Astrocyte of the spinal cord (primary cell): ENCODE measurements at regions not wholly inside any gene's neighbourhood (a gene's known extent, or its start where the extent isn't known, plus 50 kb on each side); places are given as distances from the start of the nearest gene placed in this dataset.

ENCODE experiments used
- DNase-seq: peaks from one replicate; pipeline ENCODE4 v3.0.0; 2011; ENCODE audit warnings: low read depth, low spot score
- H3K4me3 ChIP-seq: 2 replicates; pipeline ENCODE4 v1.5.1; 2011; ENCODE audit warnings: low read depth, mild to moderate bottlenecking, low read length, moderate library complexity
- in situ Hi-C: cut with HindIII; loops from 2 replicates; pipeline ENCODE4 v1.10.0; 2017; ENCODE audit warnings: low sequenced_read_pairs
- TF ChIP-seq, protein P1 (sequence below): IDR thresholded peaks from 2 replicates; pipeline ENCODE4 v1.5.1; 2012; ENCODE audit warnings: low read depth, mild to moderate bottlenecking, low read length, inconsistent platforms

DNA sequence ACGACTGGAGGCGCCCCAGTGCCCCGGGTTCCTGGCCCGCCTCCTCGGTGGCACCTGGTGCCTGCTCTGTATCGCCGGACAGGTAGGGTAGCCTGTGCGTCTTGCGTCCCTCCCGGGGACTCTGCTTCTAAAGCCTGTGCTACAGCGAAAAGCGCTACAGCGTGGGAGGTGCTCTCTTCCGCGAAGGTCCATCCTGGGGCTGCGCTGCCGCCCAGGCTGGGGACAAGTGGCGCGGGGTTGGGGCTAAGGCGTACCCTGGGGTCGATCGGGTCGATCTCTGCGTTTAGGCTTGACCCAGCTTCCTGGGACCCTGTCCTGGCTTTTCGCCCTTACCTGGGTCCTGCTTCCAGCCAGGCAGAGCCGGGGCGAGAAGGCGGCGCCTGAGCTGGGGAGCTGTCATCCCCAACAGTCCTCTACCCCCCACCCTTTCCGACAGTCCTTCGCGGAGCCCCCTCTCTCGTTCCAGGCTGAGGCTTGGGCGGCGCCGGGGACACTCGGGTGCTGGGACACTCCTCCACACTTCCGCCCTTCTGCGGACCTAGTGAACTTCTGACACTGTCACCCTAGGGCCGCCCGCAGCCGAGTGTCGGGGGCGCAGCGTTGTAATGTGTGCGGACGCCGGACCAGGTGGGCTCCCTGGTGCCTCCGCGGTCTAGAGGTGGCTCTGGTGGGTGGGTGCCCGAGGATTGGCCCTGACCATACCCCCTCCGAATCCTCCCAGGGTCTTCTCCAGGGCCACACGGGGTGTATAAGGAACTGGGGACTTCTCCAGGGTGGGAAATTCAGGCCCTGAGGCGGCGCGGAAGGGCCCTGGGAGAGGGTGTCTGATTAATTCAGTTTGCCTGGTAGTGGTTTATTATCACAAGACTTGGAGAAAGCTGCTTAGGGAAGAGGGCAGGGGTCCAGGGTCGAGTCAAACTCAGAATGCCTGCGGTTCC is 328.2 kb downstream of the SH3GL2 start:
- no peak for DNase-seq
- TF ChIP-seq, protein P1, sequence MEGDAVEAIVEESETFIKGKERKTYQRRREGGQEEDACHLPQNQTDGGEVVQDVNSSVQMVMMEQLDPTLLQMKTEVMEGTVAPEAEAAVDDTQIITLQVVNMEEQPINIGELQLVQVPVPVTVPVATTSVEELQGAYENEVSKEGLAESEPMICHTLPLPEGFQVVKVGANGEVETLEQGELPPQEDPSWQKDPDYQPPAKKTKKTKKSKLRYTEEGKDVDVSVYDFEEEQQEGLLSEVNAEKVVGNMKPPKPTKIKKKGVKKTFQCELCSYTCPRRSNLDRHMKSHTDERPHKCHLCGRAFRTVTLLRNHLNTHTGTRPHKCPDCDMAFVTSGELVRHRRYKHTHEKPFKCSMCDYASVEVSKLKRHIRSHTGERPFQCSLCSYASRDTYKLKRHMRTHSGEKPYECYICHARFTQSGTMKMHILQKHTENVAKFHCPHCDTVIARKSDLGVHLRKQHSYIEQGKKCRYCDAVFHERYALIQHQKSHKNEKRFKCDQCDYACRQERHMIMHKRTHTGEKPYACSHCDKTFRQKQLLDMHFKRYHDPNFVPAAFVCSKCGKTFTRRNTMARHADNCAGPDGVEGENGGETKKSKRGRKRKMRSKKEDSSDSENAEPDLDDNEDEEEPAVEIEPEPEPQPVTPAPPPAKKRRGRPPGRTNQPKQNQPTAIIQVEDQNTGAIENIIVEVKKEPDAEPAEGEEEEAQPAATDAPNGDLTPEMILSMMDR, result no peak
- in situ Hi-C loops, result no loop called here
- H3K4me3 ChIP-seq, result no peak overlapping the region

DNA sequence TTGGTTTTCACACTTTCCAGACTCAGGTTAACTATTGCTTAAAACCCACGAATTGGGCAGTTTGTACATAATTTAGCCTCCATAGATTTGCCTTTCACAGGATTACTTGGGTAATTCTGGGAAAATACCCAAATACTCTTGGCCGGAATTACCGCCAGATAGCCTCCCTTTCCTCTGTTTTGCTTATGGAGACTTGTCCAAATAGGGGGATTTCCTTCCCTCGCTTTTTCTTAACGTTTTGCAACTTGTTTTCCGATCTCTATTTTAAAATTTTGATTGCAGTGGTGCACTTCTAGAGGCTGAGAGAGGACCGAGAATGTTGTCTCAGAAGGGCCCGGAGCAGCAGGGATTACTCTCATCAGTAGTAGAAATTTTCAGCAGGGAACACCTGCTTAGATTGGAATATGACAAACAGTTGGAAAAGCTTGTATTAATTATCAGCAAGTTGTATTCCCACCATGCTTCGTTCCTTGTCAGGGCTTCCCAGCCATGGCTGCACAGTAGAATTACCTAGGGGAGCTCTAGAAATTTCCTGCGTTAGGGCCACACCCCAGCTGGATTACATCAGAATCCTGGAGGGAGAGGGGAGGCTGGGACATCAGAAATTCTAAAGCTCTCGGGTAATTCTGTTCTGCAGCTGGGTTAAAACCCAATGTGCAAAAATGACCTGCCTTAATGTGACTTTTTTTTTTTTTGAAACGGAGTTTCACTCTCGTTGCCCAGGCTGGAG is 329.1 kb downstream of the SH3GL2 start:
- DNase-seq, result no peak
- TF ChIP-seq, protein P1, result no peak
- no peak overlapping the region for H3K4me3 ChIP-seq
- in situ Hi-C loops, result no loop called here

DNA sequence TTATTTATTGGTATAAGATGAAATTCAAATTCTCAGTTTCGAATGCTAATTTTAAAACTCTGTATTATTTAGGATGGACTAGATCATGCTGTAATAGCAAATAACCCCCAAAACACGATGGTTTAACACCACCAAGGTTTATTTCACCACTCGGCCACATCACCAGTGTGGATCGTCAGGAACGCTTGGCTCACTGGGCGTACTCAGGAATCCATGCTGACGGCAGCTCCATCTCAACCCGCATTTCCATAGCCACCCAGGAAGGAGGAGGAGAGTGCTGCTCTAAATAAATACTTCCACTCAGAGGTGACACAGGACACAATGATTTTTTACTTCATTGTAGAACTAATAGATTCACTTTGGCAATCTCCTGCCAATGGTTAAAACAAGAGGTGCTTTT is 347.4 kb downstream of the SH3GL2 start:
- H3K4me3 ChIP-seq, result no peak overlapping the region
- DNase-seq, result no peak
- in situ Hi-C loops, result no loop called here
- TF ChIP-seq, protein P1, result no peak

DNA sequence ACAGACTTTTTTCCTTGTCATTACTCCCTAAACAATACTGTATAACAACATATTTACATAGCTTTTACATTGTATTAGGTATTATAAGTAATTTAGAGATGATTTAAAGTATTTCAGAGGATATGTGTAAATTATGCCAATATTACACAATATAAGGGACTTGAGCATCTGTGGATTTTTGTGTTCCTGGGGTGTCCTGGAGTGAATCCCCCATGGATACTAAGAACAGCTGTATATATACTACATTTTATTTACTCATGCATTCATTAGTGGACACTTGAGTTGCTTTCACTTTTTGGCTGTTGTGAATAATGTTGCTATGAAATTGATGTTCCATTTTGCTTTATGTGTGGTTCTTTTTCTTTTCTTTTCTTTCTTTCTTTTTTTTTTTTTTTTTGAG is 348.8 kb downstream of the SH3GL2 start:
- DNase-seq, result no peak
- TF ChIP-seq, protein P1, result no peak
- no peak overlapping the region for H3K4me3 ChIP-seq
- in situ Hi-C loops, result no loop called here

DNA sequence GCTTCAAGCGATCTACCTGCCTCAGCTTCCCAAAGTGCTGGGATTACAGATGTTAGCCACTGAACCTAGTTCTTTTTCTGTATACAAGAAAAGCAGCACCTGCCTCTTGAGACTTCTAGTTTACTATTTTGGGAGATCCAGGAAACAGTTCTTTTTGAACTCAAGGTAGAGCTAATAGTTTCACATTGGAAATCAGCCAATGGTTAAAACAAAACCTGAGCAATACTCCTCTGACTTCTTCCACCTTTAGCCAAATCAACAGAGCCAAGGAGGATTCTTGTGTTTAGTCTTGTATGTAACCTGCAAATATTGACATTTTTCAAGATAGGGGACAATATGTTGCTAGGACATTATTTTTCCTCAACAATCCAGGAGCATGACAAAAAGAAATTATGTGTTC is 349.4 kb downstream of the SH3GL2 start:
- H3K4me3 ChIP-seq, result no peak overlapping the region
- TF ChIP-seq, protein P1, result no peak
- no peak for DNase-seq
- in situ Hi-C loops, result no loop called here

DNA sequence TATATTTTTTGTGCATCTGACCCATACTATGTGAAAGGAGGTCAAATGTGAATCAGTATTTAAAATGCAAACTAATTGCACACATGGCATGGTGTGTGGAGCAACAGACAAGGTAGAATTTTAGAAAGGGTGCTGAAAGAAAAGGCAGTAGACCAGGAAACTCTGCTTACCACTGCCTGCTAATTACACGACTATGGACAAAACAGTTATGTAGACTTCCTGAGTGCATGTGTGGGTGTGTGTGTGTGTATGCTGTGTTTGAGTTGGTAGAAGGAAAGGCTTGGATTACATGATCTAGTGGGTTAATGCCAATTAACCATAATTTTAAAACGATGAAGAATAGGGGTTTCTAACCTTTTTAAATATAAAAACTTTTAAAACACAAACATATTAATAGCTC is 349.9 kb downstream of the SH3GL2 start:
- TF ChIP-seq, protein P1, result no peak
- H3K4me3 ChIP-seq, result no peak overlapping the region
- DNase-seq, result no peak
- in situ Hi-C loops, result no loop called here
